Rectal smooth muscle tissue (tissue), 1 donor: ENCODE measurements at regions not wholly inside any gene's neighbourhood (a gene's known extent, or its start where the extent isn't known, plus 50 kb on each side); places are given as distances from the start of the nearest gene placed in this dataset.

ENCODE experiments used
- H3K27ac ChIP-seq: one replicate; pipeline ENCODE4 v1.7.0; 2013; ENCODE audit warnings: low read depth, low read length, inconsistent platforms
- H3K27me3 ChIP-seq: one replicate; pipeline ENCODE4 v1.7.0; 2013; ENCODE audit warnings: low read length; ENCODE audit not compliant: control insufficient read depth, insufficient read depth
- H3K36me3 ChIP-seq: one replicate; pipeline ENCODE4 v1.7.0; 2013; ENCODE audit warnings: low read length; ENCODE audit not compliant: control insufficient read depth, insufficient read depth
- H3K4me1 ChIP-seq: one replicate; pipeline ENCODE4 v1.7.0; 2013; ENCODE audit warnings: low read length; ENCODE audit not compliant: control insufficient read depth, insufficient read depth
- H3K4me3 ChIP-seq: one replicate; pipeline ENCODE4 v1.7.0; 2013; ENCODE audit warnings: low read length
- H3K9ac ChIP-seq: one replicate; pipeline ENCODE4 v1.7.0; 2013; ENCODE audit warnings: low read length

GRCh38 chr6:22001396-22002027 lies 295.3 kb downstream of the PRL start:
- no peaks in the 10 kb centered on the region for H3K36me3 ChIP-seq
- H3K4me3 ChIP-seq = no peak overlapping the region
- no peak overlapping the region for H3K27ac ChIP-seq
- no peak overlapping the region for H3K9ac ChIP-seq
- no peaks in the 10 kb centered on the region for H3K27me3 ChIP-seq
- peaks cover 10% of the 10 kb centered on the region for H3K4me1 ChIP-seq

GRCh38 chr6:22003287-22003686 lies 293.5 kb downstream of the PRL start:
- H3K36me3 ChIP-seq = no peaks in the 10 kb centered on the region
- H3K27ac ChIP-seq = peak overlapping the region; percentile 3
- H3K4me1 ChIP-seq = peaks cover 8% of the 10 kb centered on the region
- H3K9ac ChIP-seq = no peak overlapping the region
- H3K4me3 ChIP-seq = no peak overlapping the region
- no peaks in the 10 kb centered on the region for H3K27me3 ChIP-seq

GRCh38 chr6:22006795-22007194 lies 290.0 kb downstream of the PRL start:
- peaks cover 4% of the 10 kb centered on the region for H3K4me1 ChIP-seq
- no peak overlapping the region for H3K9ac ChIP-seq
- no peaks in the 10 kb centered on the region for H3K36me3 ChIP-seq
- no peak overlapping the region for H3K27ac ChIP-seq
- H3K27me3 ChIP-seq = no peaks in the 10 kb centered on the region
- H3K4me3 ChIP-seq = no peak overlapping the region

- no peak overlapping the region for H3K9ac ChIP-seq
- H3K4me3 ChIP-seq = no peak overlapping the region
- H3K27me3 ChIP-seq = no peaks in the 10 kb centered on the region
- no peaks in the 10 kb centered on the region for H3K36me3 ChIP-seq
- peaks cover 4% of the 10 kb centered on the region for H3K4me1 ChIP-seq
- H3K27ac ChIP-seq = no peak overlapping the region
These were observed 289.4 kb downstream of the PRL start for GRCh38 chr6:22007469-22007868.

GRCh38 chr6:22008248-22008836 lies 288.5 kb downstream of the PRL start:
- no peaks in the 10 kb centered on the region for H3K36me3 ChIP-seq
- H3K9ac ChIP-seq = no peak overlapping the region
- H3K27ac ChIP-seq = no peak overlapping the region
- H3K4me1 ChIP-seq = peaks cover 2% of the 10 kb centered on the region
- H3K27me3 ChIP-seq = no peaks in the 10 kb centered on the region
- H3K4me3 ChIP-seq = no peak overlapping the region

GRCh38 chr6:22010102-22010501 lies 286.7 kb downstream of the PRL start:
- Histone ChIP-seq H3K4me1 (no peaks in the 10 kb centered on the region), H3K36me3 (no peaks in the 10 kb centered on the region), H3K27me3 (no peaks in the 10 kb centered on the region), H3K4me3 (no peak overlapping the region), H3K9ac (no peak overlapping the region), H3K27ac (no peak overlapping the region)

GRCh38 chr6:22015216-22015615 lies 281.6 kb downstream of the PRL start:
- H3K4me3 ChIP-seq = no peak overlapping the region
- no peaks in the 10 kb centered on the region for H3K4me1 ChIP-seq
- no peak overlapping the region for H3K27ac ChIP-seq

GRCh38 chr6:22015944-22016343 lies 280.9 kb downstream of the PRL start:
- no peak overlapping the region for H3K4me3 ChIP-seq
- no peak overlapping the region for H3K27ac ChIP-seq
- H3K4me1 ChIP-seq = no peaks in the 10 kb centered on the region
- no peak overlapping the region for H3K9ac ChIP-seq
- H3K36me3 ChIP-seq = no peaks in the 10 kb centered on the region
- no peaks in the 10 kb centered on the region for H3K27me3 ChIP-seq

More at GRCh38 chr6:22015216-22015615, 281.6 kb downstream of the PRL start:
- H3K36me3 ChIP-seq = no peaks in the 10 kb centered on the region
- H3K27me3 ChIP-seq = no peaks in the 10 kb centered on the region
- H3K9ac ChIP-seq = no peak overlapping the region

GRCh38 chr6:22017272-22017671 lies 279.6 kb downstream of the PRL start:
- H3K4me1 ChIP-seq = no peaks in the 10 kb centered on the region
- H3K27ac ChIP-seq = no peak overlapping the region
- no peaks in the 10 kb centered on the region for H3K36me3 ChIP-seq
- no peaks in the 10 kb centered on the region for H3K27me3 ChIP-seq
- H3K9ac ChIP-seq = no peak overlapping the region
- no peak overlapping the region for H3K4me3 ChIP-seq

- H3K9ac ChIP-seq = no peak overlapping the region
- no peak overlapping the region for H3K27ac ChIP-seq
- no peaks in the 10 kb centered on the region for H3K4me1 ChIP-seq
- H3K4me3 ChIP-seq = no peak overlapping the region
- H3K36me3 ChIP-seq = no peaks in the 10 kb centered on the region
- H3K27me3 ChIP-seq = no peaks in the 10 kb centered on the region
These were observed 279.1 kb downstream of the PRL start for GRCh38 chr6:22017766-22018165.

GRCh38 chr6:22019857-22020256 lies 277.0 kb downstream of the PRL start:
- Histone ChIP-seq H3K4me1 (no peaks in the 10 kb centered on the region), H3K9ac (no peak overlapping the region), H3K4me3 (no peak overlapping the region), H3K27me3 (no peaks in the 10 kb centered on the region), H3K27ac (no peak overlapping the region), H3K36me3 (no peaks in the 10 kb centered on the region)

- no peaks in the 10 kb centered on the region for H3K4me1 ChIP-seq
- no peaks in the 10 kb centered on the region for H3K27me3 ChIP-seq
- H3K36me3 ChIP-seq = no peaks in the 10 kb centered on the region
- H3K27ac ChIP-seq = no peak overlapping the region
- no peak overlapping the region for H3K4me3 ChIP-seq
- no peak overlapping the region for H3K9ac ChIP-seq
These were observed 276.4 kb downstream of the PRL start for GRCh38 chr6:22020299-22021003.

- Histone ChIP-seq H3K27ac (no peak overlapping the region), H3K4me1 (peaks cover 4% of the 10 kb centered on the region), H3K9ac (no peak overlapping the region), H3K4me3 (no peak overlapping the region), H3K36me3 (no peaks in the 10 kb centered on the region), H3K27me3 (no peaks in the 10 kb centered on the region)
These were observed 274.9 kb downstream of the PRL start for GRCh38 chr6:22021966-22022365.
